Small intestine (tissue), 7 donors: ENCODE measurements at regions not wholly inside any gene's neighbourhood (a gene's known extent, or its start where the extent isn't known, plus 50 kb on each side); places are given as distances from the start of the nearest gene placed in this dataset.

ENCODE experiments used
- DNase-seq, 2 donors: peaks; one replicate each; pipeline versions ENCODE4 v3.0.0 to v3.0.0-alpha.2; 2013
- FAIRE-seq: peaks from 2 replicates; lab custom pipeline; 2012; peaks lifted over from hg19 to GRCh38; lab: Jason Lieb, UNC
- H3K27ac ChIP-seq, 3 donors: one replicate each; pipeline ENCODE4 v1.5.1; 2013; ENCODE audit warnings: low read length in 2 of 3, mild to moderate bottlenecking in 2 of 3, control low read depth in 1 of 3, inconsistent platforms in 1 of 3, low read depth in 1 of 3, moderate library complexity in 1 of 3
- H3K27me3 ChIP-seq, 3 donors: one replicate each; pipeline ENCODE4 v1.6.1; 2013; ENCODE audit warnings: low read length in 3 of 3, inconsistent platforms in 1 of 3; ENCODE audit not compliant: control insufficient read depth in 3 of 3, insufficient read depth in 3 of 3
- H3K36me3 ChIP-seq, 3 donors: one replicate each; pipeline ENCODE4 v1.6.1; 2013; ENCODE audit warnings: low read length in 3 of 3, inconsistent platforms in 1 of 3, low read depth in 1 of 3, mild to moderate bottlenecking in 1 of 3, moderate library complexity in 1 of 3; ENCODE audit not compliant: control insufficient read depth in 3 of 3, insufficient read depth in 2 of 3
- H3K4me1 ChIP-seq, 3 donors: one replicate each; pipeline ENCODE4 v1.6.1; 2013; ENCODE audit warnings: low read length in 2 of 3, inconsistent platforms in 1 of 3, low read depth in 1 of 3, mild to moderate bottlenecking in 1 of 3, moderate library complexity in 1 of 3; ENCODE audit not compliant: control insufficient read depth in 3 of 3, insufficient read depth in 2 of 3
- H3K4me3 ChIP-seq, 3 donors: one replicate each; pipeline ENCODE4 v1.5.1; 2013; ENCODE audit warnings: low read length in 3 of 3, control low read depth in 1 of 3, inconsistent platforms in 1 of 3, low read depth in 1 of 3, mild to moderate bottlenecking in 1 of 3, moderate library complexity in 1 of 3
- H3K9me3 ChIP-seq, 2 donors: one replicate each; pipeline ENCODE4 v1.6.1; 2013; ENCODE audit warnings: low read depth in 1 of 2, low read length in 1 of 2; ENCODE audit not compliant: control insufficient read depth in 2 of 2, insufficient read depth in 1 of 2
- WGBS, 3 donors: extraction: QIAGEN DNeasy Blood & Tissue Kit; methylation state at CpG; one replicate each; pipeline ENCODE4 v1.1.7; 2013; 5-methylcytosine and 5-hydroxymethylcytosine counted together
- donor health status: healthy with polysubstance abuse.
- donor health status: control.
- donor health status: control.
- donor health status: Bipolar disorder and iron deficiency.
- donor health status: healthy.

GRCh38 chr12:126830778-126831680, 1435.9 kb upstream of the TMEM132C start:
- no peaks in the 10 kb centered on the region for H3K36me3 ChIP-seq
- 83 to 96% (median 91%) methylated on average over 2 of the region's 2 CpGs for WGBS, 3 donors
- FAIRE-seq (no peak), DNase-seq (no peak)
- no peak overlapping the region for H3K4me3 ChIP-seq
- H3K4me1 ChIP-seq, result no peaks in the 10 kb centered on the region
- no peak overlapping the region for H3K27ac ChIP-seq
- H3K9me3 ChIP-seq, result no peaks in the 10 kb centered on the region
- H3K27me3 ChIP-seq, result no peaks in the 10 kb centered on the region

- FAIRE-seq (no peak), DNase-seq (no peak)
- H3K27me3 ChIP-seq, result no peaks in the 10 kb centered on the region
- H3K9me3 ChIP-seq, result peaks cover 0 to 14% of the 10 kb centered on the region in 2 donors
- no peaks in the 10 kb centered on the region for H3K36me3 ChIP-seq
- no peak overlapping the region for H3K4me3 ChIP-seq
- WGBS, 3 donors, result 38 to 75% (median 57%) methylated on average over 2 of the region's 2 CpGs
- H3K27ac ChIP-seq, result no peak overlapping the region
- H3K4me1 ChIP-seq, result no peaks in the 10 kb centered on the region
Observed at GRCh38 chr12:126837697-126838096, 1429.3 kb upstream of the TMEM132C start.

DNA sequence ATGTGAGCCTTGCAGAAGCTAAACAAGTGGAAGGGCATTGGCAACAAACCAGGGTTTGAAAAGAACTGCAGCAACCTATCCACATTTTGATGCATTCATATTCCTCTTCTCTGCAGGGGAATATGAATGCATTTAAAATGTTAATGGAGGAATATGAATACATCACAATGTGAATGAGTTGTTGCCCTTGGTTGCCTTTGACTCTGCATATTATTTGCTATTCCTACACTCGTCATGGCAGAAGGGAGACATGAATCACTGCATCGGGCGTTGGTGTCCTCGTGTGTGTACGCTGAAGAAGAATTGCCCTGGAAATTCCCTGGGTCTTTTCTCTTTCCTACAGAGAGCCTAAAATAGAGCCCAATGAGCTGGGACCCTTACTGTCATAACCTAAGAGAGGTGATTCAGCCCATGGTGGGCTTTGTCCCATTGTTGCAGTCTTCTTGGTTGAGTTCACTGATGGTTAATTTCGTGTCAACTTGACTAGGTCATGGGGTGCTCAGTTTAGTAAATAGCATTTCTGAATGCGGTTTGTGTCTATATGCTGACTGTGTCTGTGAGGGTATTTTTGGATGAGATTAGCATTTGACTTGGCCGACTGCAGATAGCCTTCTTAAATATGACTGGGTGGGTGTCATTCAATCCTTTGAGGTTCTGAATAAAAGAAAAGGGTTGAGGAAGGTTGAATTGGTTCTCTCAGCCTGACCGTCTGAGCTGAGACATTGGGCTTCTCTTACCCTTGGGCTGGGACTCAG, 1422.9 kb upstream of the TMEM132C start:
- Histone ChIP-seq H3K27ac (no peak overlapping the region), H3K4me1 (no peaks in the 10 kb centered on the region), H3K9me3 (no peaks in the 10 kb centered on the region), H3K4me3 (no peak overlapping the region), H3K27me3 (no peaks in the 10 kb centered on the region), H3K36me3 (no peaks in the 10 kb centered on the region)
- FAIRE-seq (no peak), DNase-seq (no peak)
- 71 to 77% (median 77%) methylated on average over 9 of the region's 9 CpGs for WGBS, 3 donors

- H3K27ac ChIP-seq, result no peak overlapping the region
- DNase-seq, result no peak
- no peak for FAIRE-seq
- no peaks in the 10 kb centered on the region for H3K27me3 ChIP-seq
- no peak overlapping the region for H3K4me3 ChIP-seq
- H3K36me3 ChIP-seq, result no peaks in the 10 kb centered on the region
- WGBS, 3 donors, result 55 to 69% (median 55%) methylated on average over 5 of the region's 5 CpGs
- H3K9me3 ChIP-seq, result no peaks in the 10 kb centered on the region
- H3K4me1 ChIP-seq, result no peaks in the 10 kb centered on the region
Observed at GRCh38 chr12:126847005-126847629, 1419.9 kb upstream of the TMEM132C start.

- DNase-seq, result no peak
- Histone ChIP-seq H3K9me3 (peaks cover 0 to 2% of the 10 kb centered on the region in 2 donors), H3K27me3 (no peaks in the 10 kb centered on the region), H3K36me3 (no peaks in the 10 kb centered on the region), H3K4me1 (no peaks in the 10 kb centered on the region), H3K4me3 (no peak overlapping the region), H3K27ac (no peak overlapping the region)
- FAIRE-seq, result no peak
Observed at GRCh38 chr12:126855768-126856167, 1411.2 kb upstream of the TMEM132C start.

- Histone ChIP-seq H3K4me1 (no peaks in the 10 kb centered on the region), H3K36me3 (no peaks in the 10 kb centered on the region), H3K9me3 (peaks cover 0 to 2% of the 10 kb centered on the region in 2 donors), H3K27ac (no peak overlapping the region), H3K4me3 (no peak overlapping the region), H3K27me3 (no peaks in the 10 kb centered on the region)
- whole genome bisulfite sequencing, 3 donors, result 84 to 90% (median 88%) methylated on average over 2 of the region's 2 CpGs
- DNase-seq, result no peak
- no peak for FAIRE-seq
Observed at GRCh38 chr12:126856958-126857357, 1410.0 kb upstream of the TMEM132C start.

DNA sequence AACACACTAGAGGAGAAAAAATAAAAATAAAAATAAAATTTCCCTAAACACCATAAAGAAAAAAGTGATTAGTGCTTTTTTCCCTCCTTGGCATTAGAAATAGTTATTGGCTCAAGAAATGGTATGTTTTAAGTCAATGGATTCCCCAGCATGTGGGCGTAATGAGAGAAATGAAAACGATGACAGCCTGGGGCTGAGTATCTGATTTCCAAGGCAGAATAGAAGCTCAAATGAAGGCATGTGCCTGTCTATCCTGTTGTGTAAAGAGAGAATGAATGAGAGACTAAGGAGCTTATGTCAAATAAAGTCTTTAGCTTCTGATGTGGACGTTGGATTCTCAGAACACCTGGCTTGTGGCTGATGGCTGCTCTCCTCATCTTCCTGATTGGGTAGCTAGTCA, 1408.4 kb upstream of the TMEM132C start:
- FAIRE-seq (no peak), DNase-seq (no peak)
- Histone ChIP-seq H3K4me3 (no peak overlapping the region), H3K27me3 (no peaks in the 10 kb centered on the region), H3K36me3 (no peaks in the 10 kb centered on the region), H3K4me1 (no peaks in the 10 kb centered on the region), H3K9me3 (peaks cover 0 to 2% of the 10 kb centered on the region in 2 donors), H3K27ac (no peak overlapping the region)
- WGBS, 3 donors, result 65 to 71% (median 70%) methylated on average over 3 of the region's 3 CpGs

- DNase-seq (no peak), FAIRE-seq (no peak)
- Histone ChIP-seq H3K36me3 (no peaks in the 10 kb centered on the region), H3K27me3 (no peaks in the 10 kb centered on the region), H3K4me3 (no peak overlapping the region), H3K9me3 (peaks cover 0 to 2% of the 10 kb centered on the region in 2 donors), H3K4me1 (no peaks in the 10 kb centered on the region), H3K27ac (no peak overlapping the region)
- 78 to 91% (median 83%) methylated on average over 1 of the region's 1 CpG for WGBS, 3 donors
Observed at GRCh38 chr12:126860210-126860609, 1406.8 kb upstream of the TMEM132C start.
